ENCODE measurements at regions not wholly inside any gene's neighbourhood (a gene's known extent, or its start where the extent isn't known, plus 50 kb on each side); places are given as distances from the start of the nearest gene placed in this dataset.

- TF ChIP-seq EGR1 (IDR thresholded peaks at IDR 0.05) (no peak), CEBPB (IDR thresholded peaks at IDR 0.05) (no peak), YY1 (IDR thresholded peaks at IDR 0.05; ENCODE audit: low read depth) (no peak)
Measured at GRCh38 chr13:64041296-64041695, 2625.6 kb upstream of the PCDH20 start.
